ENCODE measurements at regions not wholly inside any gene's neighbourhood (a gene's known extent, or its start where the extent isn't known, plus 50 kb on each side); places are given as distances from the start of the nearest gene placed in this dataset.

DNA sequence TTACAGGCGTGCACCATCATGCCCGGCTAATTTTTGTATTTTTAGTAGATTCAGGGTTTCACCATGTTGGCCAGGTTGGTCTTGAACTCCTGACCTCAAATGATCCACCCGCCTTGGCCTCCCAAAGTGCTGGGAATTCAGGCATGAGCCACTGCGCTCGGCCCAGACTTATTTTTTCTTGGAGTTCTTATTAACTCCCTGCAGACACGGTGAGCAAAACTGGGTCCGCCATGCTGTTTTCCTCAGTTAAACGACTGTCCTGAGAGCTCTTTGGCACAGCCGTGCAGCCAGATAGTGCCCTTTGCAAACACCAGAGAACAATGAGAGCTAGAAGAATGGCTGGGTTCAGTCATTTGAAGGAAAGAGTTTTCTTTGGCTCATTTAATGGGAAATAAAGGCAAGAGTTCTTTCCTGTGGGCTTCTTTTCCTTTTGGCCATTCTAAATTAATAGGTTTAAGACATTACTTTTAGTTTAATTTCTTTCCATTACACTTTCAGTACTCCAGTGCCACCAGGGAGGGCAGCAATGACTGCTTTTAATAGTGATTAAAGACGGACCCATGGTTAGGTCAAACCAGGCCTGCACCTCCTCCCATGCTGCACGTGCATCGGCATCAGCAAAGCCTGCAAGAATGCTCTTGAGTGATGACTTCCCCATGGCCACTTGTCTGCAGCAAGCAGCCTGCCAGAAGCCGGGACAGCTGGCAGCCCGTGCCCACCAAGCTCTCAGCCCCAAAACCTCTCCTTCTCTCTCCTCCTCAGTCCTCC is 60.7 kb downstream of the VCPKMT start:
- in situ Hi-C loops (cut with MboI; ENCODE audit: low sequenced_read_pairs), result loop anchor here (25.0 kb wide), 1 partner anchor 168 kb away; the partner anchor contains the start of gene ARF6

DNA sequence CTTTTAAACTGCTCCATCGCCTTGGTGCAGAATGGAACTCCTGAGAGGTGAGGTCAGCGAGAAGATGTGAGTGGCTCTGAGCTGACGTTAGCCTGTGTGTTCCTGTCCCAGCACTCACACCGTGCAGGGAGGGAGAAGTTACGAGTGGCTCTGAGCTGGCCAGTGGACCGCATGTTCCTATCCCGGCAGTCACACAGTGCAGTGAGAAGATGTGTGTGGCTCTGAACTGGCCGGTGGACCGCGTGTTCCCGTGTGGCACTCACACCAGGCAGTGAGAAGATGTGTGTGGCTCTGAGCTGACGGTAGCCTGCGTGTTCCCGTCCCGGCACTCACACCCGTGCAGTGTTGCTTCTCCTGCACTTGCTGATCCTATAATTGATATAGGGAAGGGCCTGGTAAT is 59.9 kb downstream of the VCPKMT start:
- in situ Hi-C loops (cut with MboI; ENCODE audit: low sequenced_read_pairs), result loop anchor here (25.0 kb wide), 1 partner anchor 169 kb away; the partner anchor contains the start of gene ARF6

GRCh38 chr14:50057331-50057730 is 59.0 kb downstream of the VCPKMT start:
- in situ Hi-C loops (cut with MboI; ENCODE audit: low sequenced_read_pairs), result loop anchor here (25.0 kb wide), 1 partner anchor 170 kb away; the partner anchor contains the start of gene ARF6

DNA sequence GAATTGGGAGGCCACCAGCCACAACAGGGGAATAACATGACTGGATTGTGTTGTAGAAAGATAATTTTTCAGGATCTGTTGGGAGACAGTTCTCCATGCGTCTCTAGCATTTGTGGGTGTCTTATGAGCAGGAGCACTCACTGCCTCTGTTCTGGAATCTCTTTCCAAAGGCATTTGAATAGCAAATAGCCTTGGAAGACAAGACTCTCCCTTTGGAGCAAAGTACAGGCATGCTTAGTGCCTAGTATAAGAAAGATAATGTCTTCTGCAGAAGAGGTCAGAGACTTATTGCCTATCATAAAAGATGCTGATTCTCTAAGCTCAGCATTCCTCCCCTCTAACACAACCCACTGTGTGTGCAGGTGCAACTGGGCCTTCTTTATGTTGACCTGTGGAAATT is 58.3 kb downstream of the VCPKMT start:
- in situ Hi-C loops (cut with MboI; ENCODE audit: low sequenced_read_pairs), result loop anchor here (25.0 kb wide), 1 partner anchor 171 kb away; the partner anchor contains the start of gene ARF6

Data from HL-60/S4 treated with phorbol 12-myristate 13-acetate at 8.2 ng/mL for 4 days and 3 days (cell line).